Ishikawa (cell line): ENCODE measurements at regions not wholly inside any gene's neighbourhood (a gene's known extent, or its start where the extent isn't known, plus 50 kb on each side); places are given as distances from the start of the nearest gene placed in this dataset.

Source experiments
- RAD21 ChIP-seq: IDR thresholded peaks from 2 replicates; pipeline ENCODE4 v1.6.1; 2012; ENCODE audit warnings: low read depth
- TEAD4 ChIP-seq: IDR thresholded peaks from 2 replicates; pipeline ENCODE4 v1.6.1; 2012
- TF ChIP-seq, protein P1 (sequence below): IDR thresholded peaks from 2 replicates; pipeline ENCODE4 v1.6.1; 2012
- TF ChIP-seq, protein P2 (sequence below): IDR thresholded peaks from 2 replicates; pipeline ENCODE4 v1.6.1; 2012; ENCODE audit warnings: low read depth, mild to moderate bottlenecking

DNA sequence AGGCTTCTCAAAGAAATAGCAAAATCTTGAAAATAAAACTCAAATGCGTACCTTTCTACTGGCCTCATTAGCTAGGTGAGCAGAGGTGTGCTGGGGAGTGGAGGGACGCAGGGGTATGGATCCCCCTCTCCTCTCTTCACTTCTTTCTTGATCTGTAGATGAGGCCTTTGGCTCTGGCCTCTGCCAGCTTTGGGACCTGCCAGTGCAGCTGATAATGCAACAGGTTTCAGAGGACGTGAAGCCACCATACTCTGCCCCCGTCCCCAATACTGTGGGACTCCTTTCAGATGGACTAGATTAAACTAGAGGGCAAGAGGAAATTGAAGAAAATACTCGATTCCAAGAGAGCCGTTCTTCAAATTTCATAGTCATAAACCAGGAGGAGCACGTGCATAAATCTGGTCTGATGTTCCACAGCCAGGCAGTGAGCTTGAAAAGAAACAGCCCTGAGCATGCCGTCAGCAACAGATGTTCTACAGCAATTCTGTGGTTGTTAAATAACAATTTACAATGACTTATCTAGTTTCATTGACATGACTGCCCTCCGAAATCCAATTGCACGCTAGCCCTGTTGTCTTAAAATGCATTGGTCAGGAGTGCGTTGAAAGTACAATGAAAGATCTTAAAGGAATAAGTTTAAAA, 245.3 kb upstream of the FOXQ1 start:
- no peak for TF ChIP-seq TEAD4
- TF ChIP-seq RAD21, result no peak
- TF ChIP-seq, protein P1, sequence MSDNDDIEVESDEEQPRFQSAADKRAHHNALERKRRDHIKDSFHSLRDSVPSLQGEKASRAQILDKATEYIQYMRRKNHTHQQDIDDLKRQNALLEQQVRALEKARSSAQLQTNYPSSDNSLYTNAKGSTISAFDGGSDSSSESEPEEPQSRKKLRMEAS, result no peak
- TF ChIP-seq, protein P2, sequence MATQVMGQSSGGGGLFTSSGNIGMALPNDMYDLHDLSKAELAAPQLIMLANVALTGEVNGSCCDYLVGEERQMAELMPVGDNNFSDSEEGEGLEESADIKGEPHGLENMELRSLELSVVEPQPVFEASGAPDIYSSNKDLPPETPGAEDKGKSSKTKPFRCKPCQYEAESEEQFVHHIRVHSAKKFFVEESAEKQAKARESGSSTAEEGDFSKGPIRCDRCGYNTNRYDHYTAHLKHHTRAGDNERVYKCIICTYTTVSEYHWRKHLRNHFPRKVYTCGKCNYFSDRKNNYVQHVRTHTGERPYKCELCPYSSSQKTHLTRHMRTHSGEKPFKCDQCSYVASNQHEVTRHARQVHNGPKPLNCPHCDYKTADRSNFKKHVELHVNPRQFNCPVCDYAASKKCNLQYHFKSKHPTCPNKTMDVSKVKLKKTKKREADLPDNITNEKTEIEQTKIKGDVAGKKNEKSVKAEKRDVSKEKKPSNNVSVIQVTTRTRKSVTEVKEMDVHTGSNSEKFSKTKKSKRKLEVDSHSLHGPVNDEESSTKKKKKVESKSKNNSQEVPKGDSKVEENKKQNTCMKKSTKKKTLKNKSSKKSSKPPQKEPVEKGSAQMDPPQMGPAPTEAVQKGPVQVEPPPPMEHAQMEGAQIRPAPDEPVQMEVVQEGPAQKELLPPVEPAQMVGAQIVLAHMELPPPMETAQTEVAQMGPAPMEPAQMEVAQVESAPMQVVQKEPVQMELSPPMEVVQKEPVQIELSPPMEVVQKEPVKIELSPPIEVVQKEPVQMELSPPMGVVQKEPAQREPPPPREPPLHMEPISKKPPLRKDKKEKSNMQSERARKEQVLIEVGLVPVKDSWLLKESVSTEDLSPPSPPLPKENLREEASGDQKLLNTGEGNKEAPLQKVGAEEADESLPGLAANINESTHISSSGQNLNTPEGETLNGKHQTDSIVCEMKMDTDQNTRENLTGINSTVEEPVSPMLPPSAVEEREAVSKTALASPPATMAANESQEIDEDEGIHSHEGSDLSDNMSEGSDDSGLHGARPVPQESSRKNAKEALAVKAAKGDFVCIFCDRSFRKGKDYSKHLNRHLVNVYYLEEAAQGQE, result no peak
